Type B pancreatic cell (in vitro differentiated cells): ENCODE measurements at regions not wholly inside any gene's neighbourhood (a gene's known extent, or its start where the extent isn't known, plus 50 kb on each side); places are given as distances from the start of the nearest gene placed in this dataset.

Source experiments
- DNase-seq: peaks from one replicate; pipeline ENCODE4 v3.0.0; 2021; ENCODE audit warnings: mixed read lengths; ENCODE audit not compliant: unreplicated experiment; ENCODE audit errors: extremely low spot score
- H3K27ac Mint-ChIP-seq: 2 replicates; pipeline ENCODE4 v1.8.0; 2021; ENCODE audit warnings: mild to moderate bottlenecking, mixed read lengths
- H3K27me3 Mint-ChIP-seq: 2 replicates; pipeline ENCODE4 v1.8.0; 2021; ENCODE audit warnings: mixed read lengths
- H3K36me3 Mint-ChIP-seq: 2 replicates; pipeline ENCODE4 v1.8.0; 2021; ENCODE audit warnings: mixed read lengths
- H3K4me1 Mint-ChIP-seq: one replicate; pipeline ENCODE4 v1.8.0; 2021; ENCODE audit warnings: mixed read lengths; ENCODE audit not compliant: unreplicated experiment
- H3K4me3 Mint-ChIP-seq: 2 replicates; pipeline ENCODE4 v1.8.0; 2021; ENCODE audit warnings: mild to moderate bottlenecking, mixed read lengths
- H3K9me3 Mint-ChIP-seq: 2 replicates; pipeline ENCODE4 v1.8.0; 2021; ENCODE audit warnings: mixed read lengths
- CTCF ChIP-seq: fragments of 200-600 bp; sonication (generic); conservative IDR thresholded peaks from 2 replicates; pipeline ENCODE4 v1.5.0; 2021; ENCODE audit warnings: antibody characterized with exemption, mild to moderate bottlenecking

- H3K9me3 Mint-ChIP-seq, result no peaks in the 10 kb centered on the region
- TF ChIP-seq CTCF, result no peak
- H3K4me1 Mint-ChIP-seq, result peaks cover 9% of the 10 kb centered on the region
- no peaks in the 10 kb centered on the region for H3K36me3 Mint-ChIP-seq
- H3K27me3 Mint-ChIP-seq, result no peaks in the 10 kb centered on the region
- no peak overlapping the region for H3K4me3 Mint-ChIP-seq
- H3K27ac Mint-ChIP-seq, result no peak overlapping the region
- no peak for DNase-seq
Observed at GRCh38 chr2:188720811-188721605, 253.2 kb upstream of the COL3A1 start.

GRCh38 chr2:188721784-188722183 lies 252.4 kb upstream of the COL3A1 start:
- Mint-ChIP-seq H3K27me3 (no peaks in the 10 kb centered on the region), H3K4me1 (peaks cover 13% of the 10 kb centered on the region), H3K4me3 (no peak overlapping the region), H3K27ac (no peak overlapping the region), H3K36me3 (no peaks in the 10 kb centered on the region), H3K9me3 (no peaks in the 10 kb centered on the region)
- no peak for TF ChIP-seq CTCF
- no peak for DNase-seq

- TF ChIP-seq CTCF, result no peak
- H3K27ac Mint-ChIP-seq, result no peak overlapping the region
- no peak for DNase-seq
- H3K4me1 Mint-ChIP-seq, result peaks cover 19% of the 10 kb centered on the region
- no peak overlapping the region for H3K4me3 Mint-ChIP-seq
- no peaks in the 10 kb centered on the region for H3K9me3 Mint-ChIP-seq
- no peaks in the 10 kb centered on the region for H3K27me3 Mint-ChIP-seq
- H3K36me3 Mint-ChIP-seq, result no peaks in the 10 kb centered on the region
Observed at GRCh38 chr2:188725746-188726360, 248.3 kb upstream of the COL3A1 start.

GRCh38 chr2:188726626-188727247 lies 247.4 kb upstream of the COL3A1 start:
- no peaks in the 10 kb centered on the region for H3K27me3 Mint-ChIP-seq
- TF ChIP-seq CTCF, result no peak
- H3K36me3 Mint-ChIP-seq, result no peaks in the 10 kb centered on the region
- H3K9me3 Mint-ChIP-seq, result no peaks in the 10 kb centered on the region
- no peak overlapping the region for H3K27ac Mint-ChIP-seq
- H3K4me1 Mint-ChIP-seq, result peaks cover 15% of the 10 kb centered on the region
- no peak for DNase-seq
- no peak overlapping the region for H3K4me3 Mint-ChIP-seq

GRCh38 chr2:188727846-188728245 lies 246.3 kb upstream of the COL3A1 start:
- Mint-ChIP-seq H3K36me3 (no peaks in the 10 kb centered on the region), H3K4me1 (peaks cover 10% of the 10 kb centered on the region), H3K4me3 (no peak overlapping the region), H3K27ac (no peak overlapping the region), H3K27me3 (no peaks in the 10 kb centered on the region), H3K9me3 (no peaks in the 10 kb centered on the region)
- no peak for TF ChIP-seq CTCF
- no peak for DNase-seq
